ENCODE measurements at regions not wholly inside any gene's neighbourhood (a gene's known extent, or its start where the extent isn't known, plus 50 kb on each side); places are given as distances from the start of the nearest gene placed in this dataset.
"Not testable (repeated sequence)": the region's sequence is repeated elsewhere in the genome, so short reads cannot be mapped to it uniquely, and the experiment has no call there.

DNA sequence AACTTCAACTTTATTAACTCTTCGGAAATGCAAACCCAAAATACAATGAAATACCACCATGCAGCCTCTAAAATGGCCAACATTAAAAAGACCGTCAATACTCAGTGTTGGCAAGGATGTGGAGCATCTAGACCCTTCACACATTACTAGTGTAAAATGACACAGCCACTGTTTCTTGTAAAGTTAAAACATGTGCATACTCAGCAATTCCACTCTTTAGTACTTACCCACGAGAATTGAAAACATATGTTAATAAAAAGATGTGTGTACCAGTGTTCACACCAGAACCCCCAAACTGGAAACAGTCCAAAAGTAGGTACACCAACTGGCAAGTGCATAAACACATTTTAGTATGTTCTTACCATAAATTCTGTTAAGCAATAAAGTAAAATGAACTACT is 294.7 kb downstream of the PLK2 start:
- no peak overlapping the region for H3K27ac ChIP-seq
- TF ChIP-seq, protein P1, sequence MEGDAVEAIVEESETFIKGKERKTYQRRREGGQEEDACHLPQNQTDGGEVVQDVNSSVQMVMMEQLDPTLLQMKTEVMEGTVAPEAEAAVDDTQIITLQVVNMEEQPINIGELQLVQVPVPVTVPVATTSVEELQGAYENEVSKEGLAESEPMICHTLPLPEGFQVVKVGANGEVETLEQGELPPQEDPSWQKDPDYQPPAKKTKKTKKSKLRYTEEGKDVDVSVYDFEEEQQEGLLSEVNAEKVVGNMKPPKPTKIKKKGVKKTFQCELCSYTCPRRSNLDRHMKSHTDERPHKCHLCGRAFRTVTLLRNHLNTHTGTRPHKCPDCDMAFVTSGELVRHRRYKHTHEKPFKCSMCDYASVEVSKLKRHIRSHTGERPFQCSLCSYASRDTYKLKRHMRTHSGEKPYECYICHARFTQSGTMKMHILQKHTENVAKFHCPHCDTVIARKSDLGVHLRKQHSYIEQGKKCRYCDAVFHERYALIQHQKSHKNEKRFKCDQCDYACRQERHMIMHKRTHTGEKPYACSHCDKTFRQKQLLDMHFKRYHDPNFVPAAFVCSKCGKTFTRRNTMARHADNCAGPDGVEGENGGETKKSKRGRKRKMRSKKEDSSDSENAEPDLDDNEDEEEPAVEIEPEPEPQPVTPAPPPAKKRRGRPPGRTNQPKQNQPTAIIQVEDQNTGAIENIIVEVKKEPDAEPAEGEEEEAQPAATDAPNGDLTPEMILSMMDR (conservative IDR thresholded peaks at IDR 0.05), result no peak

DNA sequence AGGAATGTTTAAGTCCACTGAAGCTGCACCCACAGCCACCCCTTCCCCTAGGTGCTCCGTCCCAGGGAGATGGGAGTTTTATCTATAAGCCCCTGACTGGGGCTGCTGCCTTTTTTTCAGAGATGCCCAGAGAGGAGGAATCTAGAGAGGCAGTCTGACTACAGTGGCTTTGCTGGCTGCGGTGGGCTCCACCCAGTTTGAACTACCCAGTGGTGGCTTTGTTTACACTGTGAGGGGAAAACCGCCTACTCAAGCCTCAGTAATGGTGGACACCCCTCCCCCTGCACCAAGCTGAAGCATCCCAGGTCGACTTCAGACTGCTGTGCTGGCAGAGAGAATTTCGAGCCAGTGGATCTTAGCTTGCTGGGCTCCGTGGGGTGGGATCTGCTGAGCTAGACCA is 298.0 kb downstream of the PLK2 start:
- not testable (repeated sequence) for H3K27ac ChIP-seq

DNA sequence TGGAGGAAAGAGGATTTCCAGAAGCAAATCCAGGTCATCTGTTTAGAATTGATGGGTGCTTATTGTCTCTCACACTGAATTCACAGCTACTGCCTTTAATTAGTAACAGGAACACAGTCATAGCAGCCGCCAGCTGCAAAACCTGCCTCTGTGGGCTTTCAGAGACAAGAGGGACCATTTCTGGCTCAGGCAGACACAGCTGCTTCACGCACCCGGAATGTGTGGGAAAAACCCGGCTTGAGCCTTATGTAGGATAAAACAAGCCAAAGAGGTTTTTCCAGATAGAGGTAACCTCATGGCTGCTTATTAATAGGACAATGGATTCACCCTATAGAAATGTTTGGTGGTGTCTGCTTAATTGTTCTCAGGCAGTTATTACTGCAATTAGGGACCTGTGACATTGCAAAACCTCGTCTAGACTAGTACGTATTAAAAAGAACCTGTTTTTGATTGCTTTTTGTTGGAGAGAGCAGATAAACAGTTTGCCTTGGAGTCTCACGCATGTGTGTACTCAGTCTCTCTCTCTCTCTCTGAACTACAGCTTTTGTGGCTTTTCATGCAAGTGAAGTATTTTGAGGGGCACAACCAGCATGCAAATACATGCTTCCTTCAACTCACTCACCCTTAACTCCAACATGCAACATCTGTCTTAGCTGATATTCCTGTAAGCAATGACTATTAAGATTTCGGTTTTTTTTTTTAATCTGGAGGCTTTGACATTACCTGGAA is 302.7 kb downstream of the PLK2 start:
- H3K27ac ChIP-seq, result no peak overlapping the region
- TF ChIP-seq, protein P1 (conservative IDR thresholded peaks at IDR 0.05), result no peak

DNA sequence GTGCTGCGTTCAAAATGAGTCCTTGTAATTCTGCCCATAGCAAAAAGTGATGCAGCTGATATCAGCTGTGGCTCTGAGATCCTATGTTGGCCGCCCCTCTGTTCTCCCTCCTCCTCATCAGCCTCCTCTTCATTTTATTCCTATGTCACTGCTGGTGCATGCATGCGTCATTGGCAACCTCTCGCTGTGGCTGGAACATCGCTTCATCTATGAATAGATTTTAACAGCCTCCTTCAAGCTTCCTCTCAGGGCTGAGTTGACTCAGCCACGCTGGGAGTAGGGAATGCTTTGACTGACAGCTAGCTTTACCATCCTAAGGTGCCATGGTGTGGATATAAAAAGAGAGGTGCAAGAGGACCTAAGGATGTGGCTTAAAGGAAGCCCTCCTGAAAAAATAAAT is 303.5 kb downstream of the PLK2 start:
- TF ChIP-seq, protein P1 (conservative IDR thresholded peaks at IDR 0.05), result no peak
- no peak overlapping the region for H3K27ac ChIP-seq

DNA sequence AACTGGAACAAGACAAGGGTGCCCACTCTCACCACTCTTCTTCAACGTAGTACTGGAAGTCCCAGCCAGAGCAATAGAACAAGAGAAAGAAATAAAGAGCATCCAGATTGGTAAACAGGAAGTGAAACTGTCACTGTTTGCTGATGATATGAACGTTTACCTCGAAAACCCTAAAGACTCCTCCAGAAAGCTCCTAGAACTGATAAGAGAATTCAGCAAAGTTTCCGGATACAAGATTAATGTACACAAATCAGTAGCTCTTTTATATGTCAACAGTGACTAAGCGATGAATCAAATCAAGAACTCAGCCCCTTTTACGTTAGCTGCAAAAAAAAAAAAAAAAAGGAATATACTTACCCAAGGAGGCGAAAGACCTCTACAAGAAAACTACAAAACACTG is 306.6 kb downstream of the PLK2 start:
- TF ChIP-seq, protein P1 (conservative IDR thresholded peaks at IDR 0.05), result no peak
- no peak overlapping the region for H3K27ac ChIP-seq

DNA sequence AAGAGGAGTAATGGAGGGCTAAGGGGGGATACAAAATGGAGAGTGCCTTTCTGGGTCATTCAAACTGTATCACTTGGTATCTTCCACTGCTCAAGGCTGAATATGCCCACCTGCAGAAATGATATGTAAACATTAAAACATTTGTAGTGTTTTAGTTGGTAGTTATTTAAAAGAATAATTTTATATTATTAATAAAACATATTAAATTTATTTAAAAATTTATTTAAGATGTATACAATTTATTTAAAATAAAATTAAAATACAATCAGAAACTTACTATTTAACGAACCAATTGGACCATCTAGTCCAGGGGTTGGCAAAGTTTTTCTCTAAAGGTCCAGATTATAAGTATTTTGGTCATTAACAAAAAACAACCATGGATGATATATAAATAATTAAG is 308.5 kb downstream of the PLK2 start:
- TF ChIP-seq, protein P1 (conservative IDR thresholded peaks at IDR 0.05), result no peak
- no peak overlapping the region for H3K27ac ChIP-seq

DNA sequence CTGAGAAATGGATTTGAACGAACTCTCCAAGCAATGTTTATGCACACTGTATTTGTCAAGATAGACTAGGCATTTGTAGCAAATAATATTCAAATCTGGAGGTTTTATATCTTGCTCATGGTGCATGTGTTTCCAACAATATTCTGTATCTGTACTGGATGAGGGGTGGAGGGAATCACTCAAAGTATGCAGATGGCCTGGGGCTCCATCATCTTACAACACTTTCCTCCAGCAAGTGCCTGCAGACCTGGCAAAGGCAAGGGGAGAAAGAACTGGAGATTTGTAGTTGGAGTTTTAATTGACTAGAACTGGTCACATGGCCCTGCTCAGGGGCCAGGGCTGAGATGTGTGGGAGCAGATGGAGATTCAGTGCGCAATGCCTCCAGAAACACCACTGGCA is 309.0 kb downstream of the PLK2 start:
- no peak overlapping the region for H3K27ac ChIP-seq
- TF ChIP-seq, protein P1 (conservative IDR thresholded peaks at IDR 0.05), result no peak

DNA sequence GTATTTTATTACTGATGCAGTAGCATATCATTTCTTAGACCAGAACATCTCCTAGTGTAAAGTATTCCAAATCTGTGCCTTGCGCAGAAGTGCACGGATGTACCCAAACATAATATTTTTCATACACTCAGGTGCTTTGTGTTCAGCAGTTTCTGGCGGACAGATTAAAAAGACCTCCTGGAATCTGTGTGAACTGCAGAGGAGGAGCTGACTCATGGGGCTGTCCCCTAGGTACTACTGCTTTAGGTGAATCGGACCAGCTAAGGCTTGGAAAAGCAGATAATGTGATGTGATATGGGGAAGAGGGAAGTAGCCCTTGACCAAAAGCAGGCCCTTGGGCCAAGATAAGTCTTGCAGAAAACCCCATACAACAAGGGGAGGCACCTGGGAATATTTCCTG is 310.1 kb downstream of the PLK2 start:
- TF ChIP-seq, protein P1 (conservative IDR thresholded peaks at IDR 0.05), result no peak
- H3K27ac ChIP-seq, result no peak overlapping the region
